GM12872 (cell line): ENCODE measurements at regions not wholly inside any gene's neighbourhood (a gene's known extent, or its start where the extent isn't known, plus 50 kb on each side); places are given as distances from the start of the nearest gene placed in this dataset.

ENCODE experiments used
- TF ChIP-seq, protein P1 (sequence below): IDR thresholded peaks from 3 replicates; pipeline ENCODE4 v1.5.1; 2011; ENCODE audit warnings: low read depth, mild to moderate bottlenecking, low read length, moderate library complexity; ENCODE audit not compliant: insufficient read depth

DNA sequence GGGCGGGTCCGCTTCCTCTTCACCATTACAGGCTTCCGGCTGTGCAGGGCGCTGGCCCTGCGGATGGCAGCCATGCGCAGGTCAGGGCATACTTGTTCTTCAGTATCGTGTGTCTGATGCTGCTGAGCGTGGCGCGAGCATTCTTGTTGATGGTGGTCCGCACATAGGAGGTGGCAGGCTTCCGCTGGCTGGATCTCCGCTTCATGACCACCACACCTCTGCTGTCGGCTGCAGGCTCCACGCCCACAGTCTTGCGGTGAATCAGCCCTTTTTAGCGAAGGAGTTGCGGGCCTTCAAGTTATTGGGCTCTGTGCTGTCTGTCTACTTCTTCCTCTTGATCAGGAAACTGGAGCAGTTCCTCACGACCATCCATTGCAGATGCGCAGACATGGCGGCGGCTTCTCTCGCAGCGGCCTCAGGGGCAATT lies 62.4 kb upstream of the ZNF608 start:
- TF ChIP-seq, protein P1, sequence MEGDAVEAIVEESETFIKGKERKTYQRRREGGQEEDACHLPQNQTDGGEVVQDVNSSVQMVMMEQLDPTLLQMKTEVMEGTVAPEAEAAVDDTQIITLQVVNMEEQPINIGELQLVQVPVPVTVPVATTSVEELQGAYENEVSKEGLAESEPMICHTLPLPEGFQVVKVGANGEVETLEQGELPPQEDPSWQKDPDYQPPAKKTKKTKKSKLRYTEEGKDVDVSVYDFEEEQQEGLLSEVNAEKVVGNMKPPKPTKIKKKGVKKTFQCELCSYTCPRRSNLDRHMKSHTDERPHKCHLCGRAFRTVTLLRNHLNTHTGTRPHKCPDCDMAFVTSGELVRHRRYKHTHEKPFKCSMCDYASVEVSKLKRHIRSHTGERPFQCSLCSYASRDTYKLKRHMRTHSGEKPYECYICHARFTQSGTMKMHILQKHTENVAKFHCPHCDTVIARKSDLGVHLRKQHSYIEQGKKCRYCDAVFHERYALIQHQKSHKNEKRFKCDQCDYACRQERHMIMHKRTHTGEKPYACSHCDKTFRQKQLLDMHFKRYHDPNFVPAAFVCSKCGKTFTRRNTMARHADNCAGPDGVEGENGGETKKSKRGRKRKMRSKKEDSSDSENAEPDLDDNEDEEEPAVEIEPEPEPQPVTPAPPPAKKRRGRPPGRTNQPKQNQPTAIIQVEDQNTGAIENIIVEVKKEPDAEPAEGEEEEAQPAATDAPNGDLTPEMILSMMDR = no peak

DNA sequence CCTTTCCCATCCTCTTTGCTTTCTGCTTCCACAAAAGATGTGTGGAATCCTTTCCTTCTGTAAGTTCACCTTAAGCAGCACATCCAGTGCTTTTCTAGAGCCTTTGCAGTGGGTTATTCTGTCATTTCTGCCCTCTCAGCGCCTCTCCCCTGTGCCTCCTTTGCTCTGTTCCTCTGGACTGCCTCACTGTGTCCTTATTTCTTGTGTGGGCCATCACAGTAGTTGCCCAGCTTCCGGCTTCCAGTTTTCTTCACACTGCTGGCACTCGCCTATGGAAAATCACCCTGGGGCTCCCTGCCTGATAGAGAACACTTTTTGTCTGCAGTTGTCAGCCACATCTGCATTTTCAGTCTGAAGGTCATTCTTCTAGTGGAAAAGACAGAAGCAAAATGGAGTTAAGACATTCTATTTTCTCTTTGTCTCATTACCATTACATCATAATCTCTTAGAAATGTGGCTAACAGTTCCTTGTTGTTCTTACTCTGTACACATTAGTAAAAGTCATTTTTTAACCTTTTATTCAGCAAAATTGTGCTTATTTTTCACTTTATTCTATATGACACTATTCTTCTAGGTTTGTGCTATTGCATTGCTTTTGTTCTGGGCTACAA lies 64.1 kb upstream of the ZNF608 start:
- TF ChIP-seq, protein P1 = no peak

DNA sequence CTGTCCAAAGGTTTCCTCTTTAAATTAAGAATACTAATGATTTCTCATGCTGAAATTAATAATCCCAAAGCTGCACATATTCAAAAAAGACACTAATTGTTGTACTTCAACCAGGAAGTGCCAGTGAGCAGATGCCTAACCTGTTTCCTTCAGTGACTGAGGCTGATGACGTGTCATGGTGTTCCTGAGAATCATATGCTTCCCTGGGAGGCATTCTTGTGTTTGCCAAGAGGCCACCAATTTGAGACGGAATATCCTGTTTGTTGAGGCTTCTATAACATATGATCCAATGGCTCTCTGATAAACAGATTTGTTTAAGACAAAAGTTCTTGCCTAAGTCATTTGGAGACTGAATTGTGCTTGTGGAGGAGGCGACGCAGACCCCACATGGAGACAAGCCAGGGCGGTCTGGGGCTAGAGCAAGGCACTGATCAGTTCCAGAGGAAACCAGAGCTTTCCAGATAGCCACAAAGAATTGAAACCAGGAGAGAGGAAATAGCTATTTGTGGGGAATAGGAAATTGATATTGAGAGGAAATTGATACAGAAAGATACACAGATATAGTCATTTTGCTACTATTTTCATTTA lies 66.4 kb upstream of the ZNF608 start:
- TF ChIP-seq, protein P1 = no peak

DNA sequence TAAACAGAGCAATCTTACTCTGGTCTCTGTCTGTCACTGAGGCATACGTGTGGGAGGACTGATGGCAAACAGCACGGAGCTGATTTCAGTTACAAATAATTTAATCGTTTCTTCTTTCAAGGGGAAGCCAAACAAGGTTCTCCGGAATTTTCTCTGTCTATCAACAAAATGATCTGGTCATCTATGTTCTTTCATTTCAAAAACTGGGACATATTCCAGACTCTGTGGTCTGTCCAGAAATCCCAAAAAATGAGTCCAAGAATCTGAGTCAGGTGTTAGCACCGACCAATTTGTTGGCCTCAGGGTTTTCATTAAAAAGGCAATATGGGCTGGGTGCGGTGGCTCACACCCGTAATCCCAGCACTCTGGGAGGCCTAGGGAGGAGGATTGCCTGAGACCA lies 69.9 kb upstream of the ZNF608 start:
- TF ChIP-seq, protein P1 = no peak

DNA sequence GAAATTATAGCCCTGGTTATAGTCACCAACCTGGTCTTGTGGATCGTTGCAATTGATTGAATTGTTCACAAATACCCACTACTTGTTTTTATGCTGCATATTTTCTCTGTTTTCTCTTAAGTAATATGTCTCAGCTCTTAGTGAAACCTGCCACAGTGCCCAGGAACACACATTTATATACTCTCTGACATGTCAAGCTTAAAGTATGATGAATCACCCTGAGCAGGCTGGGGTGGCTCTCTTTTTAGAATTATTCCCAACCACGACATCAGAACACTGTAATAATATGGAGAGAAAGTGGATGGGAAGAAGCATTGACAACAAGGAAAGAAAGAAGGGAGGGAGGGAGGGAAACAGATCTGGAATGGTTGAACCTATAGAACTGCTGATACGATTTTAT lies 72.8 kb upstream of the ZNF608 start:
- TF ChIP-seq, protein P1 = no peak

DNA sequence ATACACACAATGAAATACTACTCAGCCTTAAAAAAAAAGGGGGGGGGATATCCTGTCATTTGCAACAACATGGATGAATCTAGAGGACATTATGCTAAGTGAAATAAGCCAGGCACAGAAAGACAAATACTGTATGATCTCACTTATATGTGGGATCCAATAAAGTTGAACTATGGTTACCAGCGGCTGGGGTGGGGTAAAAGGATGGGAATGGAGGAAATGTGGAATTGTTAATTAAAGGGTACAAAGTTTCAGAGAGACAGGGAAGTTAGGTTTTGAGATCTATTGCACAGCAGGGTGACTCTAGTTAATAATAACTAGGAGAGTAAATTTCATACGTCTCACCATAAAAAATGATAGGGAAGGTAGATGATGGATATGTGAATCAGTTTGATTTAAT lies 76.2 kb upstream of the ZNF608 start:
- TF ChIP-seq, protein P1 = no peak

DNA sequence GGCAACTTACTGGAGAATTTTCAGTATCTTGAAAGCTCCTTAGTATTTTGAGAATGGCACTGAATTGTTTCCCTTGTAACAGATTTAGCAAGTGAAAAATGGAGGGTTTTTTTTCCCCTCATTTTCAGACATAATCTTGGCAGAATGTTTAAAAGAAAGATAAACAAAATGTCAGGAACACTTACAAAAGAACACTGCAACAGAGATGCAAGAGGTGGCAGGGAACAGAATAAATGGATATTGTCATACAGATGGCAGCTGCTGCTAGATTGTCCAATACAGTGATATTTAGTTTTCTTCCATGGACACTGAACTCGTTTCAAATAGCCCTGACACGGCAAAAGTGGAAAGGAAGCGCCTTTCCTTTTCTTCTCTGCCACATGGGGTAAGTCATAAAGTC lies 76.9 kb upstream of the ZNF608 start:
- TF ChIP-seq, protein P1 = no peak
